ENCODE measurements at regions not wholly inside any gene's neighbourhood (a gene's known extent, or its start where the extent isn't known, plus 50 kb on each side); places are given as distances from the start of the nearest gene placed in this dataset.

DNA sequence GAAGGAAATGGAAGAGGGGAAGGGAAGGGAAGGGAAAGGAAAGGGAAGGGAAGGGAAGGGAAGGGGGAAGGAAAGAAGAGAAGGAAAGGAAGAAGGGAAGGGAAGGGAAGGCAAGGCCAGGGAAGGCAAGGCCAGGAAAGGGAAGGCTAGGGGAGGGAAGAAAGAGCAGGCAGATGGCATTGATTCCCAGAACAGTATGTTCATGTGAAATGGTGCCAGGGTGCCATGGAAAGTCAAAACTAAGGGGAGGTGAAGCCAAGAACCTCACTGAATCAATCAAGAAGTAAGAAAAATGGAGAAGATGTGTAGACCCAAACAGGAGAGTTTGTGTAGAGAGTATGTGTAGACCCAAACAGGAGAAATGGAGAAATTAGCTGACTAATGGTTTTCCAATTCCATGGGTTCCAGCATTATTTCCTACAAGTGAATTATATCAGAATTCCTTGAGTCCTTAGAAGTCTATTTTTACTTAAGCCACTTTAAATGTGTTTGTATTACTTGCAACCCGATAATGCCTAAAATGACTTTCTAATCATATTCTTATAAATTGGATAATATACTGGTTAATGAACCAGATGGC is 367.6 kb downstream of the TXNL1 start:
- DNase-seq = no peak

DNA sequence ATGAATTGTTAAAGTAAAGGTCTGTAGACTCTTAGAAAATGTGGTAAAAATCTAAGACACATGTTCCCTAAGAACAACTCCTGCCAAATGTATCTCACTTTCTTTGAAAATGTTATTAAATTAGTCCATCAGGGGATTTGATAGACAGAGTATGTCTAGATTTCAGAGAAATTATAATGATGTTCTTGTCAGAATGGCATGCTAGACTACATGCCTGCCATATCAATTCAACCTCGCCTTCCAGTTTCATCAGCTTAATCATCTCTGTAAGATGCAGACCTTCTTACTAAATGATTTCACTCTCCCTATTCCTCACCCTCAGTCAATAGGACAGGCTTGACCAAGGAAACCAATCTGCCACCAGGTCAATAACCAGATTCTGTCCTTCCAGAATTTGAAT is 368.4 kb downstream of the TXNL1 start:
- DNase-seq = no peak

- no peak for DNase-seq
Observed at GRCh38 chr18:56268952-56269351, 369.4 kb downstream of the TXNL1 start.

DNA sequence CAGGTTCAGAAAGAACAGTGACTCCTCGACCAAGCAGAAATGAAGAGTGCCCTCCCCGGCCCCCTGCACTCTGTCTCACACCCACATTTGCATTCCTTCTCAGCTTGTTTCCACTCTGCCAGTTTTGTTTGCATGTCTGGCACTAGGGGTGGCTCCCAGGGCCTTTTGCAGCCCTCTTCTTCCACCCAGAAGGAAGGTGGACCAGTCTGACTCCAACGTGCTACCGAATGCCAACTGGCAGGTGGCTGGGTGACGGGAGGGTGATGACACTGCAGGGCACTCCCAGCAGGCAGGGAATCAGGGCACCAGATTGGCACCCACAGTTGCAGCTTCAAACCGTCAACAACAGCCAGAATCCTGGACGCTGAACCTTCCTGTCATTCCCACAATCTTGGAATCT is 371.1 kb downstream of the TXNL1 start:
- no peak for DNase-seq

- no peak for DNase-seq
Observed at GRCh38 chr18:56258178-56258577, 380.2 kb downstream of the TXNL1 start.

DNA sequence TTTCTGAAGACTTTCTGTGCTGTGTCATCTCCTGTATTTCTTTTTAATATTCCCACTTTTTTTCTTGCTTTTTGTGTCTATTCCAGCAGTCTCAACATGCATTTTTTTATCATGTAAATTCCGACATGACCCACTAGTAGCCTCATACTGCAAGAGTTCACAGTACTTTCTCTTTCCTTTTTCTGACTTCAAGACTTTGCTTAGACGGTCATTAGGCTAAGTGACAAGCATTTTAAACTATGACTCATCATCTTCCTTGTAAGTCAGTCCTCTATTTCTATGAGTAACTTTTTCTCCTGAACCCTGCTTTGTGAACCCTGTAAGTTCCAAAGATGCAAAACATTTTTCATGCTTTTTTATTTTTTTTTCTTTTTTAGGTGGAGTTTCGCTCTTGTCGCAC is 381.2 kb downstream of the TXNL1 start:
- no peak for DNase-seq

DNA sequence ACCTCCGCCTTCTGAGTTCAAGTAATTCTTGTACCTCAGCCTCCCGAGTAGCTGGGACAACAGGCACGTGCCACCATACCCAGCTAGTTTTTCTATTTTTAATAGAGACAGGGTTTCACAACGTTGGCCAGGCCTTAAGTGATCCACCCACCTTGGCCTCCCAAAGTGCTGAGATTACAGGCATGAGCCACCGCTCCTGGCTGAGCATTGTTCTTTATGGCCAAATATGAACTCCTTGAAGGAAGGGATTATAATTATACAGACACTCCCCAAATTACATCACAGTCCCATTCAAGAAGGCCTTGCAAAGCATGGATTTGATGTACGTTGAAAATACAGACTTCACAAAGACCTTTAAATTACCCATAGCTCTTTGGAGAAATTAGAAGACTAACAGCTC is 381.7 kb downstream of the TXNL1 start:
- DNase-seq = no peak

- DNase-seq = no peak
Observed at GRCh38 chr18:56255381-56255780, 383.0 kb downstream of the TXNL1 start.

GRCh38 chr18:56252456-56252855 is 385.9 kb downstream of the TXNL1 start:
- no peak for DNase-seq

DNA sequence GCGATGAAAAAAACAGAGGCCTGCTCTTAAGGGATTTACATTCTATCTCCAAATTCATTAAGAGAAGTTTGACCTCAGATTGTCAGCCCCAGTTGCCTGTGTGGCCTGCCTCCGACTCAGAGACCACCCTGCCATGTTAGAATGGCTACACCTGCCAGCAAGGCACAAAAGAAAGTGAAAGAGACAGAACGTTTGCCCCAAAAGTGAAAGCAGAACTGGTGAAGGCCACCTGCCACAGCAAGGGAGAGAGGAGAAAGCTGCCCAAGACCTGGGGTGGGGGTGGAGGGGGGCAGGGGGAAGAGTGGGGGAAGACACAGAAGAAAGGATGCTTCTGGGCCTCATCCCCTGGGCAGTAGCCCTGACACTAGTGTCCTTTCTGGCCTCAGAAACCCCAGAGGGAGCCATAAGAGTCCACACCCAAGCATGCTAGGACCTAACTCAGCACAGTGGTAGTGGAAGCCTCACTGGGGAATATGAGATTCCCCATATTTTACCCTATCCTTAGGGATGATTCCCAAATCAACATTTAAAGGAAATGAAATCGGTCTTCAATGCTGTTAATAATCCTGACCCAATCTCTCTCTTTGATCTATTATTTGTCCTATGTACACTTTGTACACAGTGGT is 389.7 kb downstream of the TXNL1 start:
- no peak for DNase-seq

DNA sequence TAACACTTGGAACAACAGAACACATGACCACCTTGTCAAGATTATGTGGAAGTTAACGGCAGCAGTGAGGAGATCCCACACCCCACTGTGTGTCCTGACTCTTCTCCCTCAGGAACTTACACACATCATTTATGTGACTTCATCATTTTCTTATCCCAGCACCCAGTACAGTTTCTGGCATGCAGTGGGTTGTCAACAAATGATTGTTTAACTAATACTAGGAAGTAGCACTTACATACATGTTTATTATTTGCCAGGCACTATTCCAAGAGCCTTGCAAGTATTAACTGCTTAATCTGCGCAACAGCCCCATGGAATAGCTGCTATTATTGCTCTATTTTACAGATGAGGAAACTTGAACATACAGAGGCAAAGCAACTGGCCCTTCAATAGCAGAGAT is 391.5 kb downstream of the TXNL1 start:
- DNase-seq = no peak

DNA sequence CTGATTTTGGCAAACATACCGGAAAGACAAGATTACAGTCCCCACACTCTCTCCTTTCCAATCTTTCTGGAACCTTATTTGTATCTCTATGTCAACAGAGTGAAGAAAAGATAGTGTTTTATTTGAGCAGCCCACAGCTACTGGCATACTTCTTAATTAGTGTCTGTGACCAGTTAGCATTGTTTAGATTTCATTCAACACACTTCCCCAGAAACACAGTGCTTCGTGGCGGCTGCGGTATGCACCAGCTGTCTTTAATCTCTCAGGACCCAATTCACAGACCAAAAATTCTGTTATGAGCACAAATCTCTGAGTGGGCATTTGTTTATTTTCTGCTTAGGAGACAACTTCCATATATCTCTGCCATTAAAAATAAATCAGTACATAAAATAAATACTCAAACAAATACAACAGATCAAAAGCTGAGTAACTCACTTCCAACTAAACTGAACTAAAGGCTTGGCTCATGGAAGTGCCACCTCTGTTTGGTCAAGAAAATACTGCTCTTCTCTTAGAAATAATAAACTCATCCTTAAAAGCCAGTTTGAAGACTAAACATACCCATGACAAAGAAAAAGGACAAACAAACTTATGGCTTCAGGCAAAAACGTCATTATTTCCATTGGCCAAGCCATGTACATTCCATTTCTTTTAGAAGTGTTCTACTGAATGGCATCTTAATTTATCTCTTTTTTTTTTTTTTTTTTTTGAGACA is 392.4 kb downstream of the TXNL1 start:
- no peak for DNase-seq

DNA sequence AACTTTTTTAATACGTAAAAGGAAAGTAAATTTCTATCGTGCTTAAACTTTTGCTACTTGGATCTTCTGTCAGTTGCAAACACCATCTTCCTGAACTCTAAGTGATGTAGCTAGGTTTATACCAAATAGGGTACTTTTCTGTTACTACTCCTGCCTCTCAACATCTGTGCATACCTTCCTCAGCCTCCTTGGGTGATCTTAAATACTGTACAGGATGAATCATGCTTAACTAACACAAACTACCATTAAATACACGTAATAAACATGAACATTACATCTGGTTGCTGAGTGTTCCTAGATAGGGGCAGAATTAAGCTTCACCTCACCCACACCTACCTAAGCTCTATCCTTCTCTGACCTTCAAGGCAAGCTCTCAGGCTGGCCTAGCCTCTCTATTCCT is 398.0 kb downstream of the TXNL1 start:
- no peak for DNase-seq

GRCh38 chr18:56238576-56238975 is 399.8 kb downstream of the TXNL1 start:
- no peak for DNase-seq

GRCh38 chr18:56235481-56236013 is 402.8 kb downstream of the TXNL1 start:
- no peak for DNase-seq

DNA sequence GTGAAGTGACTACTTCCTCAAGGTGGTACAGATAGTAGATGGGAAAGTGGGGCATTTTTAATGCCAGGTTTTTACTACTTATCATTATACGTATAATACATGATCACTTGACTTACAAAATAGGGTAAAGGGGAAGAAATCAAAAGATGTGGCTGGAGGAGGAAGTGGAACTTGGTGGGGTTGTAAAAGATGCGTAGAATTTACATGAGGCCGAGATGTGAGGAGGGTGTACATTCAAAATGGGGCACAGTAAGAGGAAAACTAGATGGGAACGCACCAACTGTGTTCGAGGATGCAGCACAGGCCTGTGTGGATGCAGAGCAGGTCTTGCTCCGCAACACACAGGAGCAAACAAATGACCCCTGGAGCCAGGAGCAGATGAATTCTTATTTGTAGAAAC is 403.3 kb downstream of the TXNL1 start:
- DNase-seq = no peak

DNA sequence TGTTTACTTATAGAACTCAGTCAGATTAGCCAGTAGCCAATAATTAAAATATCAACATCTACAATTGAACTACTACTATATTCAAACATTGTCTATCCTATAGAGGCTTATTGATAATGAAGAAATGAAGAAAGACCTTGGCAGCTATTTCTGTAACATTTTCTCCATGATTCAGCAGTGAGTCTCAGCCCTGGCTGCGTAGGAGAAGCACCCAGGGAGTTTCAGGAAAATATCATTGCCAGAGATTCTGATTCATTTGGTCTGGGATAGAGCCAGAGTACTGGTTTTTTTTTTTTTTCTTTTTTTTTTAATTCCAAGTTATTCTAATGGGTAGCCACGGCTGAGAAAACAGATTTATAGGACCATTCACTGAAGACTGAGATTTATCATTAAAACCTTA is 404.8 kb downstream of the TXNL1 start:
- DNase-seq = no peak

GRCh38 chr18:56226025-56226424 is 412.4 kb downstream of the TXNL1 start:
- DNase-seq = no peak

DNA sequence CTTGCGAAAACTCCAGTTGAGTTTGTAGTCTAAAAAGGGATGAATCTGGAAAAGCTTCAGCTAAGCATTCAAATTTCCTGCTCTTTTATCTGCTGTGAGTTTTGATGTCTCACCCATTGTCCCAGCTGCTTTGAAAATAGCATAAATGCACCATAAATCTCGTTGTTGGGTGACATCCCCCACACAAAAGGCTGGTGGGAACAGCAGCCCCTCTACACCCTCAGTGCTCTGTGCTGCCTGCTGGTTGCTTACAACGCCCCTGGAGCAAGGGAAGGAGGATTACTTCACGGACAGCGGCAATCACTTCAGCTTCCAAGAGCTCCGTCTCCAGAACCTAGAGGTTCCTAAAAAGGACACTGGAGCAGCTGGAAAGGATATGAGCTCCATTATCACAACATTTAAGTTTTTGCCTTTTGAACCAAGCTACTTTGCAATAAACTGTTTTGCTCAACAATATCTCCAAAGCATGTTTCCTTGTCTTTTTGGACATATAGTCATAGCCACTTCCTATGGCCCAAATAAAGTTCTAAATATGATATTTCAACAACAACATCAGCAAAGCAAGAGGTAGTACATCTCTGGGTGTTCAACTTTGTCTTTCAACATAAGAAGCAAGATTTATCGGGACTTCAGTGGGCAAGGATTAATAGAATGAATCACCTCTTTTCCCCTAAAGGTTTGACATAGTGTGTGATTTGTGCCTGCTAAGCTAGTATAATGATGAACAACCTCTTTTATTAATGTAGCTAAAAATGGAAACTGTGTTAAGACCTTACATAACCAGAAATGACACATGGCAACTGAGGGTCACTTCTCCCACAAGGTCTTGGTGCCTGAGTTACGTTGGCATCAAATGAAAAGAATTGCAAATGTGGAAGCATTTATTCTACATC is 413.5 kb downstream of the TXNL1 start:
- DNase-seq = no peak

- no peak for DNase-seq
Observed at GRCh38 chr18:56221195-56222065, 417.0 kb downstream of the TXNL1 start.

- no peak for DNase-seq
Observed at GRCh38 chr18:56217406-56217805, 421.0 kb downstream of the TXNL1 start.

DNA sequence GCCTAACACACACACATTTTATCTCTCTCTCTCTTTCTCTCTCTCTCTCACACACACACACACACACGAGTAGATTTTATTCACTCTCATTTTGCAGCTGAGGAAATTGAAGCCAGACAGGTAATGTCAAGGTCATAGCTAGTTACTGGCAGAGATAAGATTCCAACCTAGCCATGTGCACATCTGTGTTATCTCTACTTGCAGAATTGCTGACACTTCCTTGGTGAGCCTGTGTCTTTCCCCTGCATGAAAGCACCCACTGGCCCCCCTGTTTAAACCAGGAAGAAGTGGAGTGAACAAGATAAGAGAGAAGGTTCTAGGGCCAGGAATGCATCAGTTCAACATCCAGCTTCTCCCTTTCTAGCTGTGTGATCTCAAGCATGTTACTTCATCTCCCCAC is 423.7 kb downstream of the TXNL1 start:
- DNase-seq = no peak
